ENCODE measurements at regions not wholly inside any gene's neighbourhood (a gene's known extent, or its start where the extent isn't known, plus 50 kb on each side); places are given as distances from the start of the nearest gene placed in this dataset.

DNA sequence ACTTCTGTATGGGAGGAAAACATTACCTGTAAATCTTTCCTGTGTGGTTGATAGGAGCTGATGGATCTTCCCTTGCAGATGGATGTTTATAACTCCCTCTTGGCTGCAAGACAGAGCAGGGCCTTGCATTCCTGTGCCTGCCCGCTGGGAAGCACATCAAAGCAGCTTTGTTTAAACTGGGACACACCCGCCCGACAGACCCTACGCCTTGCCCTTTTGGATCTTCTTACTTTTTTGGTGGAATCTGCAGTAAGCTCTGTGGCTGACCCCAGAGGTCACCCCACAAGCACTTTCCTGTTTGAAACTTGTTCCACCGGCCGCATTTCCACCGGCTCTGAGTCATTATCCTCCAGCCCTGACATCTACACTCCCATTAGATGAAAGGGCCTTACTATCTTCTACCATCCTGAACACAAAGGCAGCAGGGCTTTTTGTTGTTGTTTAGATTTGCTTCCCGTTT is 244.1 kb upstream of the STT3B start:
- TF ChIP-seq, protein P1, sequence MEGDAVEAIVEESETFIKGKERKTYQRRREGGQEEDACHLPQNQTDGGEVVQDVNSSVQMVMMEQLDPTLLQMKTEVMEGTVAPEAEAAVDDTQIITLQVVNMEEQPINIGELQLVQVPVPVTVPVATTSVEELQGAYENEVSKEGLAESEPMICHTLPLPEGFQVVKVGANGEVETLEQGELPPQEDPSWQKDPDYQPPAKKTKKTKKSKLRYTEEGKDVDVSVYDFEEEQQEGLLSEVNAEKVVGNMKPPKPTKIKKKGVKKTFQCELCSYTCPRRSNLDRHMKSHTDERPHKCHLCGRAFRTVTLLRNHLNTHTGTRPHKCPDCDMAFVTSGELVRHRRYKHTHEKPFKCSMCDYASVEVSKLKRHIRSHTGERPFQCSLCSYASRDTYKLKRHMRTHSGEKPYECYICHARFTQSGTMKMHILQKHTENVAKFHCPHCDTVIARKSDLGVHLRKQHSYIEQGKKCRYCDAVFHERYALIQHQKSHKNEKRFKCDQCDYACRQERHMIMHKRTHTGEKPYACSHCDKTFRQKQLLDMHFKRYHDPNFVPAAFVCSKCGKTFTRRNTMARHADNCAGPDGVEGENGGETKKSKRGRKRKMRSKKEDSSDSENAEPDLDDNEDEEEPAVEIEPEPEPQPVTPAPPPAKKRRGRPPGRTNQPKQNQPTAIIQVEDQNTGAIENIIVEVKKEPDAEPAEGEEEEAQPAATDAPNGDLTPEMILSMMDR (IDR thresholded peaks at IDR 0.05) = no peak
- no peak for TF ChIP-seq POLR2A (IDR thresholded peaks at IDR 0.05)

All from prostate gland (tissue), 2 donors.